ENCODE measurements at regions not wholly inside any gene's neighbourhood (a gene's known extent, or its start where the extent isn't known, plus 50 kb on each side); places are given as distances from the start of the nearest gene placed in this dataset.

GRCh38 chr10:59098387-59098786, 78.1 kb upstream of the PHYHIPL start:
- Histone ChIP-seq H3K9me3 (ENCODE audit: insufficient read depth, low read length) (no peaks in the 10 kb centered on the region), H3K27ac (ENCODE audit: low read length) (no peak overlapping the region), H3K9ac (ENCODE audit: low read length) (no peak overlapping the region), H3K4me3 (ENCODE audit: low read length) (no peak overlapping the region), H3K27me3 (ENCODE audit: low read depth, low read length) (no peaks in the 10 kb centered on the region), H2AFZ (ENCODE audit: low read depth, low read length) (no peak overlapping the region), H3K79me2 (ENCODE audit: low read length) (no peaks in the 10 kb centered on the region), H4K20me1 (ENCODE audit: insufficient read depth, low read length) (no peaks in the 10 kb centered on the region), H3K4me1 (ENCODE audit: low read length) (no peaks in the 10 kb centered on the region), H3K36me3 (replicated peaks; ENCODE audit: low read depth, low read length) (no peaks in the 10 kb centered on the region), H3K4me2 (ENCODE audit: low read length) (no peak overlapping the region)
- TF ChIP-seq EZH2phosphoT487 (IDR thresholded peaks at IDR 0.05; ENCODE audit: low read depth): no peak
- TF ChIP-seq, protein P1, sequence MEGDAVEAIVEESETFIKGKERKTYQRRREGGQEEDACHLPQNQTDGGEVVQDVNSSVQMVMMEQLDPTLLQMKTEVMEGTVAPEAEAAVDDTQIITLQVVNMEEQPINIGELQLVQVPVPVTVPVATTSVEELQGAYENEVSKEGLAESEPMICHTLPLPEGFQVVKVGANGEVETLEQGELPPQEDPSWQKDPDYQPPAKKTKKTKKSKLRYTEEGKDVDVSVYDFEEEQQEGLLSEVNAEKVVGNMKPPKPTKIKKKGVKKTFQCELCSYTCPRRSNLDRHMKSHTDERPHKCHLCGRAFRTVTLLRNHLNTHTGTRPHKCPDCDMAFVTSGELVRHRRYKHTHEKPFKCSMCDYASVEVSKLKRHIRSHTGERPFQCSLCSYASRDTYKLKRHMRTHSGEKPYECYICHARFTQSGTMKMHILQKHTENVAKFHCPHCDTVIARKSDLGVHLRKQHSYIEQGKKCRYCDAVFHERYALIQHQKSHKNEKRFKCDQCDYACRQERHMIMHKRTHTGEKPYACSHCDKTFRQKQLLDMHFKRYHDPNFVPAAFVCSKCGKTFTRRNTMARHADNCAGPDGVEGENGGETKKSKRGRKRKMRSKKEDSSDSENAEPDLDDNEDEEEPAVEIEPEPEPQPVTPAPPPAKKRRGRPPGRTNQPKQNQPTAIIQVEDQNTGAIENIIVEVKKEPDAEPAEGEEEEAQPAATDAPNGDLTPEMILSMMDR (IDR thresholded peaks at IDR 0.05; ENCODE audit: low read depth, low read length): no peak

DNA sequence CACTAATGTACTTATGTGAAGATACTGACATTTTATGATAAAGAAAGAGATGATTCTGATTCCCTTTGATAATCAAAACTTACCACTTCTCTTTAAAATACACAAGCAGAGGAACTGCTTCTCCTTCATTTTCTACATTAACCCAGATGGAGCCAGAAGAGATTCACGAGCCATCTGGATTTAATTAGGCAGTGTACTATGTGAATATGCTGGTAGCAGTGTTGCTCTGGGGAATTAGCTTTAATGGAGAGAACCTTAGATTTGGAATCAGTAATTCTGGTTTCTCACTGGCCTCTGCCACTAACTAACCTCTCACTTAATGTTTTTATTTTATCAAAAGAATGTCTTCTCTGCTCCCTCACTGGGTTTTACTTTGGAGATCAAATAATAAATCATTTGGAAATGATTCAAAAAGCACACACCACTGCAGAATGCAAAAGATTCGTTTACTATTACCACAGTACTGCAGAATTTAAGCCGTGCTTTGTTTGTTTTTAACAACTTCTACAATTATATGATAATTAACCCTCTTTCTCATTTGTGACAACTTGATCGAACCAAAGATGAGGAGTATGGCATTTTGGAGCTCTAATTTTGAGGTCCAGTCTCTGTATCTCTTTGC, 77.5 kb upstream of the PHYHIPL start:
- no peaks in the 10 kb centered on the region for H4K20me1 ChIP-seq (ENCODE audit: insufficient read depth, low read length)
- H2AFZ ChIP-seq (ENCODE audit: low read depth, low read length): no peak overlapping the region
- no peaks in the 10 kb centered on the region for H3K27me3 ChIP-seq (ENCODE audit: low read depth, low read length)
- no peak overlapping the region for H3K4me3 ChIP-seq (ENCODE audit: low read length)
- H3K9ac ChIP-seq (ENCODE audit: low read length): no peak overlapping the region
- TF ChIP-seq EZH2phosphoT487 (IDR thresholded peaks at IDR 0.05; ENCODE audit: low read depth): no peak
- TF ChIP-seq, protein P1 (IDR thresholded peaks at IDR 0.05; ENCODE audit: low read depth, low read length): no peak
- no peak overlapping the region for H3K4me2 ChIP-seq (ENCODE audit: low read length)
- H3K27ac ChIP-seq (ENCODE audit: low read length): no peak overlapping the region
- no peaks in the 10 kb centered on the region for H3K79me2 ChIP-seq (ENCODE audit: low read length)
- H3K4me1 ChIP-seq (ENCODE audit: low read length): no peaks in the 10 kb centered on the region
- H3K36me3 ChIP-seq (replicated peaks; ENCODE audit: low read depth, low read length): no peaks in the 10 kb centered on the region
- H3K9me3 ChIP-seq (ENCODE audit: insufficient read depth, low read length): no peaks in the 10 kb centered on the region

GRCh38 chr10:59099481-59099880, 77.0 kb upstream of the PHYHIPL start:
- Histone ChIP-seq H3K79me2 (ENCODE audit: low read length) (no peaks in the 10 kb centered on the region), H3K4me2 (ENCODE audit: low read length) (no peak overlapping the region), H3K27me3 (ENCODE audit: low read depth, low read length) (no peaks in the 10 kb centered on the region), H2AFZ (ENCODE audit: low read depth, low read length) (no peak overlapping the region), H4K20me1 (ENCODE audit: insufficient read depth, low read length) (no peaks in the 10 kb centered on the region), H3K4me1 (ENCODE audit: low read length) (no peaks in the 10 kb centered on the region), H3K4me3 (ENCODE audit: low read length) (no peak overlapping the region), H3K27ac (ENCODE audit: low read length) (no peak overlapping the region), H3K9ac (ENCODE audit: low read length) (no peak overlapping the region), H3K9me3 (ENCODE audit: insufficient read depth, low read length) (no peaks in the 10 kb centered on the region), H3K36me3 (replicated peaks; ENCODE audit: low read depth, low read length) (no peaks in the 10 kb centered on the region)
- TF ChIP-seq, protein P1 (IDR thresholded peaks at IDR 0.05; ENCODE audit: low read depth, low read length): no peak
- TF ChIP-seq EZH2phosphoT487 (IDR thresholded peaks at IDR 0.05; ENCODE audit: low read depth): no peak

GRCh38 chr10:59102394-59102793, 74.0 kb upstream of the PHYHIPL start:
- no peaks in the 10 kb centered on the region for H3K79me2 ChIP-seq (ENCODE audit: low read length)
- H3K27ac ChIP-seq (ENCODE audit: low read length): no peak overlapping the region
- H4K20me1 ChIP-seq (ENCODE audit: insufficient read depth, low read length): no peaks in the 10 kb centered on the region
- TF ChIP-seq, protein P1 (IDR thresholded peaks at IDR 0.05; ENCODE audit: low read depth, low read length): no peak
- TF ChIP-seq EZH2phosphoT487 (IDR thresholded peaks at IDR 0.05; ENCODE audit: low read depth): no peak
- no peak overlapping the region for H3K4me2 ChIP-seq (ENCODE audit: low read length)
- H3K36me3 ChIP-seq (replicated peaks; ENCODE audit: low read depth, low read length): no peaks in the 10 kb centered on the region
- H3K9me3 ChIP-seq (ENCODE audit: insufficient read depth, low read length): no peaks in the 10 kb centered on the region
- no peak overlapping the region for H3K4me3 ChIP-seq (ENCODE audit: low read length)
- H3K27me3 ChIP-seq (ENCODE audit: low read depth, low read length): no peaks in the 10 kb centered on the region
- no peaks in the 10 kb centered on the region for H3K4me1 ChIP-seq (ENCODE audit: low read length)
- no peak overlapping the region for H2AFZ ChIP-seq (ENCODE audit: low read depth, low read length)
- H3K9ac ChIP-seq (ENCODE audit: low read length): no peak overlapping the region

All from OCI-LY3 (cell line).